K562 (cell line): ENCODE measurements at regions not wholly inside any gene's neighbourhood (a gene's known extent, or its start where the extent isn't known, plus 50 kb on each side); places are given as distances from the start of the nearest gene placed in this dataset.

Experiments
- ARID3A ChIP-seq: IDR thresholded peaks from 2 replicates; pipeline ENCODE4 v1.6.1; 2012; ENCODE audit warnings: low read depth, low read length, improper control_type of control experiment, borderline replicate concordance
- ATF7 ChIP-seq: fragments of 450-650 bp; IDR thresholded peaks from 2 replicates; pipeline ENCODE4 v1.7.1; 2014; ENCODE audit warnings: mild to moderate bottlenecking, moderate library complexity
- ERF ChIP-seq: fragments of 450-650 bp; formaldehyde crosslinking; IDR thresholded peaks from 2 replicates; pipeline ENCODE4 v1.4.0; 2020; ENCODE audit warnings: mild to moderate bottlenecking, mixed read lengths
- KLF16 ChIP-seq: IDR thresholded peaks from 2 replicates; pipeline ENCODE4 v1.6.1; 2016; ENCODE audit warnings: antibody characterized with exemption
- NFIC ChIP-seq: fragments of 450-650 bp; IDR thresholded peaks from 2 replicates; pipeline ENCODE4 v1.6.1; 2017; ENCODE audit warnings: mild to moderate bottlenecking, inconsistent platforms
- PATZ1 ChIP-seq: fragments of 250-450 bp; sonication (Bioruptor Pico); IDR thresholded peaks from 2 replicates; pipeline ENCODE4 v1.5.0; 2020; ENCODE audit warnings: mild to moderate bottlenecking, borderline replicate concordance
- ZFP1 ChIP-seq: fragments of 450-650 bp; formaldehyde crosslinking; IDR thresholded peaks from 2 replicates; pipeline ENCODE4 v1.4.0; 2020; ENCODE audit warnings: mild to moderate bottlenecking, mixed read lengths
- ZNF444 ChIP-seq: fragments of 250-450 bp; sonication (Bioruptor Pico); IDR thresholded peaks from 2 replicates; pipeline ENCODE4 v1.4.0; 2020; ENCODE audit warnings: mild to moderate bottlenecking, moderate library complexity
- ZNF695 ChIP-seq: fragments of 450-650 bp; formaldehyde crosslinking; IDR thresholded peaks from 2 replicates; pipeline ENCODE4 v1.4.0; 2020; ENCODE audit warnings: mild to moderate bottlenecking, moderate library complexity
- TF ChIP-seq, protein P1 (sequence below): sonication (generic); formaldehyde crosslinking; IDR thresholded peaks from 2 replicates; pipeline ENCODE4 v1.8.0; 2022; ENCODE audit warnings: missing genetic modification reagents, mild to moderate bottlenecking, moderate library complexity, borderline replicate concordance
- TF ChIP-seq, protein P2 (sequence below), 2 experiments: fragments of 250-450 bp in 1 of 2; fragments of 450-650 bp in 1 of 2; sonication (Bioruptor Pico) in 1 of 2; IDR thresholded peaks; 2 replicates each; pipeline versions ENCODE4 v1.6.1 to v1.8.0; 2016 to 2021; ENCODE audit warnings: mild to moderate bottlenecking in 2 of 2, moderate library complexity in 2 of 2, missing compliant biosample characterization in 1 of 2, missing genetic modification characterization in 1 of 2
- TF ChIP-seq, protein P3 (sequence below), 3 experiments: IDR thresholded peaks in 2 of 3; conservative IDR thresholded peaks in 1 of 3; 2 replicates each; pipeline ENCODE4 v1.5.1; 2011 to 2012; ENCODE audit warnings: low read length in 3 of 3, mild to moderate bottlenecking in 3 of 3, control low read depth in 2 of 3, improper control_type of control experiment in 1 of 3, inconsistent platforms in 1 of 3, low read depth in 1 of 3, mixed read lengths in 1 of 3, moderate library complexity in 1 of 3; ENCODE audit not compliant: insufficient read depth in 2 of 3

GRCh38 chr12:124436366-124436765 lies 131.0 kb downstream of the NCOR2 start (continued):
- TF ChIP-seq PATZ1 (CRISPR knock-in tag), result no peak
- TF ChIP-seq, protein P1, sequence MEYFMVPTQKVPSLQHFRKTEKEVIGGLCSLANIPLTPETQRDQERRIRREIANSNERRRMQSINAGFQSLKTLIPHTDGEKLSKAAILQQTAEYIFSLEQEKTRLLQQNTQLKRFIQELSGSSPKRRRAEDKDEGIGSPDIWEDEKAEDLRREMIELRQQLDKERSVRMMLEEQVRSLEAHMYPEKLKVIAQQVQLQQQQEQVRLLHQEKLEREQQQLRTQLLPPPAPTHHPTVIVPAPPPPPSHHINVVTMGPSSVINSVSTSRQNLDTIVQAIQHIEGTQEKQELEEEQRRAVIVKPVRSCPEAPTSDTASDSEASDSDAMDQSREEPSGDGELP (CRISPR knock-in tag), result no peak
- TF ChIP-seq ZNF695 (CRISPR knock-in tag), result no peak
- TF ChIP-seq, protein P2, sequence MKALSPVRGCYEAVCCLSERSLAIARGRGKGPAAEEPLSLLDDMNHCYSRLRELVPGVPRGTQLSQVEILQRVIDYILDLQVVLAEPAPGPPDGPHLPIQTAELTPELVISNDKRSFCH (CRISPR knock-in tag; IDR thresholded peaks at IDR 0.05), result no peak
- TF ChIP-seq, protein P2 (tag; IDR thresholded peaks at IDR 0.05), result no peak
- peak; percentile 89 for TF ChIP-seq ATF7
- TF ChIP-seq NFIC, result no peak
- TF ChIP-seq, protein P3, sequence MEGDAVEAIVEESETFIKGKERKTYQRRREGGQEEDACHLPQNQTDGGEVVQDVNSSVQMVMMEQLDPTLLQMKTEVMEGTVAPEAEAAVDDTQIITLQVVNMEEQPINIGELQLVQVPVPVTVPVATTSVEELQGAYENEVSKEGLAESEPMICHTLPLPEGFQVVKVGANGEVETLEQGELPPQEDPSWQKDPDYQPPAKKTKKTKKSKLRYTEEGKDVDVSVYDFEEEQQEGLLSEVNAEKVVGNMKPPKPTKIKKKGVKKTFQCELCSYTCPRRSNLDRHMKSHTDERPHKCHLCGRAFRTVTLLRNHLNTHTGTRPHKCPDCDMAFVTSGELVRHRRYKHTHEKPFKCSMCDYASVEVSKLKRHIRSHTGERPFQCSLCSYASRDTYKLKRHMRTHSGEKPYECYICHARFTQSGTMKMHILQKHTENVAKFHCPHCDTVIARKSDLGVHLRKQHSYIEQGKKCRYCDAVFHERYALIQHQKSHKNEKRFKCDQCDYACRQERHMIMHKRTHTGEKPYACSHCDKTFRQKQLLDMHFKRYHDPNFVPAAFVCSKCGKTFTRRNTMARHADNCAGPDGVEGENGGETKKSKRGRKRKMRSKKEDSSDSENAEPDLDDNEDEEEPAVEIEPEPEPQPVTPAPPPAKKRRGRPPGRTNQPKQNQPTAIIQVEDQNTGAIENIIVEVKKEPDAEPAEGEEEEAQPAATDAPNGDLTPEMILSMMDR (IDR thresholded peaks at IDR 0.05 in 2 of 3, conservative IDR thresholded peaks at IDR 0.05 in 1 of 3; ENCODE audit: insufficient read depth in 2 of 3, low read depth in 1 of 3, low read length in 3 of 3), result no peak
- TF ChIP-seq ARID3A, result no peak
- no peak for TF ChIP-seq ZNF444 (CRISPR knock-in tag)
- TF ChIP-seq KLF16, result no peak
- no peak for TF ChIP-seq ERF (CRISPR knock-in tag)
- TF ChIP-seq ZFP1, result no peak
